ENCODE measurements at regions not wholly inside any gene's neighbourhood (a gene's known extent, or its start where the extent isn't known, plus 50 kb on each side); places are given as distances from the start of the nearest gene placed in this dataset.

GRCh38 chr12:24724814-24725213 is 224.1 kb downstream of the BCAT1 start:
- DNase-seq: no peak
- intact Hi-C loops (cut with DNase I): no loop called here

GRCh38 chr12:24723759-24724158 is 225.1 kb downstream of the BCAT1 start:
- intact Hi-C loops (cut with DNase I): no loop called here
- DNase-seq: no peak

DNA sequence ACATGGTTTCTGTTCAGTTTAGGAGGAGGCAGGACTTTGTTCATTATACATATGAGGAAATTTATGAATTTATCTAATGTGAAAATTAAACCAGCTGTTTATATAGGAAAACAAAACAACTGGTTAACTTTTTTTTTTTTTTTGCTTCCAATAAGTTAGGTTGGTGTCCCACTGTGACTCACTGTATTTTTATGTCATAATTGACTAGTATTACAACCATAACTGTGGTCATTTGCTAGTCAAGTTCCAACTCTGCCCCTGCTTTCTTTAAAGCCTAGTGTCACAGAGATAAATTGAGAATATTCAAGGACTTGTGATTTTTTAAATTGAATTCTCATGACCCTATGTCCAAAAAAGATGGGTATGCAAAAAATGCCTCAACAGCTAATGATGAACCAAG is 227.7 kb downstream of the BCAT1 start:
- DNase-seq: no peak
- intact Hi-C loops (cut with DNase I): no loop called here

DNA sequence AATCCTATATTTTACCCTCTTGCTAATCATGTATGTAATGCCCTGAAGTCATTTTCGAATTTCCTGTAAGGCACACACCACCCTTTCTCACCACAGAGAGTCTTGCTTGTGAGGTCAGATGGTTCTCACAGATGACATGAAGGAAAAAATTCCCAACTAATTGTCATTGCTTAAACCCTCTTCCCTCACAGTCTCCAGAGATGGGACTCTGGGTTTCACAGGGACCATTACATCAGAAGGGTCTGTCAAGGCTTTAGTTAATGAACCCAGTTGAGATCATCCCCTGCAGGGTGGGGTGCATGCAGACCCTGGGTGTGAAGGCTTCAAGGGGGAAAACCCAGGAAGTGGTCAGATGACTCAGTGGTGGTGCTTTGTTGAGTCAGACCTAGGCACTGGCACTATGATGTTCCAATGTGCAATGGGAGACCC is 229.6 kb downstream of the BCAT1 start:
- intact Hi-C loops (cut with DNase I): no loop called here
- DNase-seq: no peak

GRCh38 chr12:24718617-24719016 is 230.3 kb downstream of the BCAT1 start:
- DNase-seq: no peak
- intact Hi-C loops (cut with DNase I): no loop called here

GRCh38 chr12:24714237-24714636 is 234.7 kb downstream of the BCAT1 start:
- intact Hi-C loops (cut with DNase I): no loop called here

GRCh38 chr12:24711056-24712008 is 237.6 kb downstream of the BCAT1 start:
- no peak for DNase-seq
- intact Hi-C loops (cut with DNase I): no loop called here

More at GRCh38 chr12:24714237-24714636, 234.7 kb downstream of the BCAT1 start:
- no peak for DNase-seq

GRCh38 chr12:24709216-24709615 is 239.7 kb downstream of the BCAT1 start:
- DNase-seq: no peak
- intact Hi-C loops (cut with DNase I): no loop called here

- intact Hi-C loops (cut with DNase I): no loop called here
- no peak for DNase-seq
Measured at GRCh38 chr12:24708718-24709117, 240.2 kb downstream of the BCAT1 start.

DNA sequence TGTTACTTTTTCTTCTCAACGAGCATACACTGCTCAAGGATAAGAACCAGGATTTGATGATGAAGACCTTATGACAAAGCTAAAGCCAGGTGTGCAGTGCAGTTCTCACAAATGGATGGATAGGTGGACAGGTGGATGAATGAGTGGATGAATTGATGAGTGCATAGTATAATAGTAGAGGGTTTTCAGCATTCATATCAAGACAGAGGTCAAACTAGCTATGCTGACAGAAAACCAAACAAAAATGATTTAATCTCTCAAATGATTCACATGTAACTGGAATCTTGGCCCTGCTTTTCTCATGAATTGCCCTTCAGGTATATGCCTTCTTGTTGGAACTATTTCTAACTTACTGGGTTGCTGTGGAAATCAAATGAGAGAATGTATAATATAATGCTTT is 240.9 kb downstream of the BCAT1 start:
- intact Hi-C loops (cut with DNase I): no loop called here
- no peak for DNase-seq

- no peak for DNase-seq
- intact Hi-C loops (cut with DNase I): no loop called here
Measured at GRCh38 chr12:24707334-24707733, 241.6 kb downstream of the BCAT1 start.

DNA sequence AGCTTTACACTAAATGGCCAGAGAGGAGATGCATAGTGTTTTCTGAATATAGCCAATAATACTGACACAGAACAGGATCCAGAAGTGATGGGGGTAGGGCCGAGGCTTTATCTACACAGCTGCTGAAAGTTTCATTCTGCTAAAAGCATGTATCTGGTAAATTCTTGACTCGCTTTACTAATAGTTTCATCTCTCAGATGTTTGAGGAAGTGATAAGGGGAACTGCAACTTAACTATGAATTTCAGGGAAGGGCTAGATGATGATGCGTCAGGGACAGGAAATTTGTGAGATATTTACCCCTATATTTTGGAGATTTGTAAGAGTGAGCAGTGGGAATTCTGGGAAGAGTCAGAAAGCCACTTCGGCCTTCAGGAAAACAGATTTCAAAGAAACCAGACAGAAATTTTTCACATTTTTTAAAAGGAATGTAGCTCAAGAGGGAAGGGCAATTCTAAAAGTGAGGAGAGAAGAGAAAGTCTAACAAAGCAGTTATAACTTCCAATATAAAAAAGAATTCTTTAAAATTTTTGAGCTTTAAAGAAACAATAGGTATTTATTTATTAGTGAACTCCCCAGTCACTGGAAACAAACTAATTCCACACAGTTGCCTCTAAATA is 243.1 kb downstream of the BCAT1 start:
- intact Hi-C loops (cut with DNase I): no loop called here
- no peak for DNase-seq

- intact Hi-C loops (cut with DNase I): no loop called here
- DNase-seq: no peak
Measured at GRCh38 chr12:24705216-24705615, 243.7 kb downstream of the BCAT1 start.

DNA sequence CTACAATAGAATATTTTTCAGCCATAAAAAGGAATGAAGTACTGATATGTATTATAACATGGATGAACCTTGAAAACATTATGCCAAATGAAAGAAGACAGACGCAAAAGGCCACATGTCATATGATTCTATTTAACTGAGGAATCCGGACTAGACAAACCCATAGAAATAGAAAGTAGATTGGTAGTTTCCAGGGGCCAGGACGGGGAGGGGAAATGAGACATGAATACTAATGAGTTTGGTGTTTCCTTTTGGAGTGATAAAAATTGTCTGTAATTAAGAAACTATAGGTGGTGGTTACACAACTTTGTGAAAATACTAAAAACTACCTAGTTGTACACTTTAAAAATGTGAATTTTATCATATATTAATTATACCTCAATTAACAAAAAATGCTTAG is 247.6 kb downstream of the BCAT1 start:
- DNase-seq: no peak
- intact Hi-C loops (cut with DNase I): no loop called here

DNA sequence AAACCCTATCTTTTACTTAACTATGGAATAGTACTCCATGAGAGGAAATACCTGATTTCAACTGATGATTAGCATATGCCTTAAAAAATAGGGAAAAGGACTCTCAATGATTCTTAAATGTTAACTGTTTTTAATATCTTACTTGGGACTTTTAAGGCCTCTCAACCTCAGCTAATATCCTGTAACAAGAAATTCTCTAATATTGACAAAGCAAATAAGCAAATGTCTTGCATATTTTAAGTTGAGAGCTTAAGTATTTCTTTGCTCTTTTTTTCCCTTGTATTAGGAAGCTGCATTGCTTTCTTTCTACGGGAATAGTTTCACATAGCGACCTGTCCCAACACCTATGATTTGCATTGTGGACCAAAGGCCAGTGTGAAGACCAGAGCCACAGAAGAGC is 249.9 kb downstream of the BCAT1 start:
- intact Hi-C loops (cut with DNase I): no loop called here
- no peak for DNase-seq

- intact Hi-C loops (cut with DNase I): no loop called here
- DNase-seq: no peak
Measured at GRCh38 chr12:24697769-24698168, 251.1 kb downstream of the BCAT1 start.

DNA sequence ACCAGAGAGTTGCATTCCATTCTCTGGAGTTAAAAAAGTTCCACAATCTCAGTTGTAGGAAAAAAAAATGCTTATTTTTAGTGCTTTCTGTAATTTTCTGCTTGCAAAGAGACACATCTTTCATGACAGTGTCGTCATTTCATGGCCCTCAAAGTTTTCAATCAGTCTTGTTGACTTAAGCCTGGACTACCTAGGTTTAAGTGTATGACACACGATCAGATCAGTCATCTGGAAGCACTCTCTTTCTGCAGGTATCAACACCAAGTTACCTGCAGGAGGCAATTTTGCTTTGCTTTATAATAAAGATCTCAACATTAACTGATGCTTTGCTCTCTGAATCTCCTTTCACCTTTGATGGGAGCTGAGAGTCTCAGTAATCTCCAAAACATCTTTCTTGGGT is 251.6 kb downstream of the BCAT1 start:
- intact Hi-C loops (cut with DNase I): no loop called here
- no peak for DNase-seq

- intact Hi-C loops (cut with DNase I): no loop called here
- DNase-seq: no peak
Measured at GRCh38 chr12:24696800-24697199, 252.1 kb downstream of the BCAT1 start.

DNA sequence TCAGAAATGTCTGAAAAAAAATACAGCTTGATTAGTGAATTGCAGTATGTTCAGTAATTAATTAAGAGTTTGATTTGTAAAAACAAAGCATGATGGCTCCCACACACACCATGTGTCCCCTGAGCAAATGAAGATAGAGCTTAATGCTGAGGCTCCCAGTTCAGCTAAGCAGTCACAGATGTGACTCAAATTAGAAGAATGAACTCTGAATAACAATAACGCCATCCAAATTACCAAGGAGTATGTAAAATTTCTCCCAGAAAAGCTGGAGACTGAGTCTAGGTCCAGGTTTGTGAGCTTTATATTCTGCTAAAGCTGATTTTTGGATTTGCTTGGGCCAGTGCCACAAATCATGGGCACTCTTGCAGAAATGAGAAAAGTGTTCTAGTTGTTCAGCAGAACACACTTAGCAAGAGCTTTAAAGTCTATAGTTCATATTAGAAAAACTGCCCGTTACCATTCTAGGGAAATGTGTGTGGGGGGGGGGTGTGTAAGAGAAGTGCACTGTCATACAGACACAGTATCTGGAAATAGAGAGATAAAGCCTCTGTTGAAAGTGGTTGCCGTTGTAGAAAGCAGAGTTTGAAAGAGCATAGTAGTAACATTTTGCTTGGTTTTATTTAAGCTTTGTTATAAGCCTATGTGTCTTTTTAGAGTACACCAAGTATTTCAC is 253.1 kb downstream of the BCAT1 start:
- no peak for DNase-seq
- intact Hi-C loops (cut with DNase I): no loop called here

DNA sequence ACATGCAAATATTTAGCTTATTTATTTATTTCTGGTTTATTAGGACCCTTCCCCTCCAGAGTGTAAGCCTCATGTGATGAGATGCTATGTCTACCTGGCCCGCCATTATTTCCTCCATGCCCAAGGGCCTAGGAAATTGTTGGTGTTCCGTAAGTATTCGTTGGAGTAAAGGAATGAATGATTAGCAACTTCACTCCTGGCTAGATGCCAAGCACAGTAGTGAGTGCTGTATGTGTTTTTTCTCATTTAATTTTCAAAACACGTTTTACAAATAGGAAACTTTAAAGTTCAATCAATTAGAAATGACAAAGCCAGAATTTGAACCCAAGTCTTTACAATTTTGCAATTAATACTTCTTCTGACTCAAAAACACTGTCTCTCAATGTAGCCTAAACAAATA is 253.8 kb downstream of the BCAT1 start:
- no peak for DNase-seq
- intact Hi-C loops (cut with DNase I): no loop called here

DNA sequence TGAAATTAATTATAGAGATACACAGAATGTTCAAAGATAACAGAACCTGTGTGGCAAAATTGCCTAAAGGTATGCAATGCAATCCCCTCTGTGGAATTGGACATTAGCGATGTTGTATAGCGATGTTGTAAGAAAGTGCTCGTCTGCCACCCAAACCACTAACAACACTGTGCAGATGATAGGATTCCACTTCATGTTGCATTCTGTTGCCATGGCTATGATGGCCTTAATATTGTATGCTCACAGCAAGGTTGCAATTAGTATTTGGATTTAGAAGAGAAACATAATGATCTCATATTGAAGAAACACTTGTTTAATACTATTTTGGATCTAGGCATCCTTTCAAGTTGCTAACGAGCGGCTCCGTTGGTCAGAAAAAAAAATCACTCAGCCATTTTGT is 260.3 kb downstream of the BCAT1 start:
- DNase-seq: no peak
- intact Hi-C loops (cut with DNase I): no loop called here

DNA sequence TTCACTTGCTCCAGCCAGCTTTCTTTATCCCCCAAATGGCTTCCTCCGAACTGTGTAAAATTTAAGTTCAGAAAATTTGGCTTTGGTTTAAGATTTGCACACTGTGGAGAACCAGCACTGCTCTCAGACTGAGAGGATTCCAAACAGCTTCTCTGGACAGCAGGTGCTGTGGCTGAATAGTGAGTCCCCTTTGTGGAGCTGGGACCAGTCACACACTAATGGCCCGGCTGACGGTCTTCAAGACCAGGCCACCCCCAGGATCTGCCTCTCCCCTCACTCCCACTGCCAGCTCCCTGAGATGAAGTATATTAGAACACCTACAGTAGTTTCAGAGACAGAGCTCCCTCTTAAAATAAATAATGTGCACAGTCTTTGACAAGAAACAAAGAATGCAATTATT is 267.3 kb downstream of the BCAT1 start:
- intact Hi-C loops (cut with DNase I): no loop called here
- DNase-seq: no peak
